B cell (primary cell): ENCODE measurements at regions not wholly inside any gene's neighbourhood (a gene's known extent, or its start where the extent isn't known, plus 50 kb on each side); places are given as distances from the start of the nearest gene placed in this dataset.

ENCODE experiments used
- EZH2 ChIP-seq: IDR thresholded peaks from 2 replicates; pipeline ENCODE4 v1.6.1; 2012; ENCODE audit warnings: borderline replicate concordance, low read depth, mild to moderate bottlenecking, moderate library complexity, low read length; ENCODE audit not compliant: insufficient read depth, poor library complexity, severe bottlenecking
- TF ChIP-seq, protein P1 (sequence below): fragments of 200-600 bp; IDR thresholded peaks from one replicate; pipeline ENCODE4 v1.8.0; 2022; ENCODE audit warnings: antibody characterized with exemption, mild to moderate bottlenecking

DNA sequence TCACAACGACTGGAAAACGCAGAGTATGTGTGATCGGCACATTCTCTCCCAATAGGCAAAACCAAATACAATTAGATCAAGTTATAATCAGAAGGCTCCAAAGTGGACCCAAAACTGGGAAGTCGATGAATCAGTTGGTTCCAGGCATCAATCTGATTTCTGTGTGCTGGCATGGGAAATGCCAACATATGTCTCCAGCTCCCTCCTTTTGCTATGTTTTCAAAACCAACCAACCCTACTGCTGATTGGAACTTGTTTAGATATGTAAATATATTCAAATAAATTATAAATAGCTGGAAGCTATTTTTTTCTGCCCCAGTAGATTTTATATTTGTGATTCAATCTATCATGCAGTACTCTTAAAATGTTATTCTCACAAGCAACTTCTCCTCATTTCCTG is 284.2 kb downstream of the HS3ST3B1 start:
- TF ChIP-seq, protein P1, sequence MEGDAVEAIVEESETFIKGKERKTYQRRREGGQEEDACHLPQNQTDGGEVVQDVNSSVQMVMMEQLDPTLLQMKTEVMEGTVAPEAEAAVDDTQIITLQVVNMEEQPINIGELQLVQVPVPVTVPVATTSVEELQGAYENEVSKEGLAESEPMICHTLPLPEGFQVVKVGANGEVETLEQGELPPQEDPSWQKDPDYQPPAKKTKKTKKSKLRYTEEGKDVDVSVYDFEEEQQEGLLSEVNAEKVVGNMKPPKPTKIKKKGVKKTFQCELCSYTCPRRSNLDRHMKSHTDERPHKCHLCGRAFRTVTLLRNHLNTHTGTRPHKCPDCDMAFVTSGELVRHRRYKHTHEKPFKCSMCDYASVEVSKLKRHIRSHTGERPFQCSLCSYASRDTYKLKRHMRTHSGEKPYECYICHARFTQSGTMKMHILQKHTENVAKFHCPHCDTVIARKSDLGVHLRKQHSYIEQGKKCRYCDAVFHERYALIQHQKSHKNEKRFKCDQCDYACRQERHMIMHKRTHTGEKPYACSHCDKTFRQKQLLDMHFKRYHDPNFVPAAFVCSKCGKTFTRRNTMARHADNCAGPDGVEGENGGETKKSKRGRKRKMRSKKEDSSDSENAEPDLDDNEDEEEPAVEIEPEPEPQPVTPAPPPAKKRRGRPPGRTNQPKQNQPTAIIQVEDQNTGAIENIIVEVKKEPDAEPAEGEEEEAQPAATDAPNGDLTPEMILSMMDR = no peak
- no peak for TF ChIP-seq EZH2
